GM18867 (cell line): ENCODE measurements at regions not wholly inside any gene's neighbourhood (a gene's known extent, or its start where the extent isn't known, plus 50 kb on each side); places are given as distances from the start of the nearest gene placed in this dataset.

Experiments used
- ATAC-seq: cut with Tn5 transposase; IDR thresholded peaks from one replicate; pipeline ENCODE4 v1.9.1; 2021; ENCODE audit warnings: mild to moderate bottlenecking, moderate library complexity; ENCODE audit not compliant: unreplicated experiment

- no peak for ATAC-seq
These were observed 319.1 kb upstream of the MEX3C start for GRCh38 chr18:51516478-51517038.

GRCh38 chr18:51519571-51519970, 322.1 kb upstream of the MEX3C start:
- ATAC-seq = no peak

DNA sequence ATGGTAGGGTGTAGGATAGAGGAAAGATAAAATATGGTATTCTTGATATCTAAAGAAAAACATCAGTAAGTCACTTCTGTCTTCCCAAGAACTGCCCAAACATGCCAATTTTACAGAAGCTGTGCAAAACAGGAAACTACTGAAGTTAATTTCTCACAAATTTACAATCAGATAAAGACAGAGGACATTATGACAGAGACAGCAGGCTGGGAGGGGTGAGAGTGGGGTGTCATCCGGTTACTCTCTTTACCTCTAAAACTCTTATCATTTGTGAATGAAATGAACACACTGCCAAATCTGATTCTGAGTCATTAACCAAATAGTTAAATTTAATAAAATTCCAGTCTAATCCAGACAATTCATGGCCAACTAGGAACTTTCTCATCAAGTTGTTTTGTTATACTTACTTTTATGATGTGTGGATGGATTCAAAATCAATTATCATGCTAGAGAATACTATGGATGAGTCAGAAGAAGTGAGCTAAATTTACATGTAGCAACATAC, 323.2 kb upstream of the MEX3C start:
- ATAC-seq = no peak

DNA sequence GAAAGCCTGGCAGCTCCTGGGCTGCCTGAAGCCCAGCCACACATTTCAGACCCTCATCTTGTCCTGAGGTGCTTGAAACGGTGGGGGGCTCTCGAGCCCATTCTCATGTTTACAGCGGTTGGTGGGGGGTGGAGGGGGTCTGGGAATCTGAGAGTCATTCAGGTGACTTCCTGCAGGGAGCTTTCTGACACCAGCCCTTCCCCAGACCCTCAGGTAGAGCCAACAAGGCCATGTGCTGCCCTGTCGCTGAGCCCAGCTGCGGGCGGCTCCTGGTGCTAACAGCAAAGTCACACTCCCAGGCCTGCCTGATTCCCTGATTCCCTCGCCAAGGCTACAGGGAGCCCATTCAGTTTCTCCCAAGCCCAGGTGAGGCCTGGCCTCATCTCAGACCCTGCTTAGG, 324.9 kb upstream of the MEX3C start:
- no peak for ATAC-seq

DNA sequence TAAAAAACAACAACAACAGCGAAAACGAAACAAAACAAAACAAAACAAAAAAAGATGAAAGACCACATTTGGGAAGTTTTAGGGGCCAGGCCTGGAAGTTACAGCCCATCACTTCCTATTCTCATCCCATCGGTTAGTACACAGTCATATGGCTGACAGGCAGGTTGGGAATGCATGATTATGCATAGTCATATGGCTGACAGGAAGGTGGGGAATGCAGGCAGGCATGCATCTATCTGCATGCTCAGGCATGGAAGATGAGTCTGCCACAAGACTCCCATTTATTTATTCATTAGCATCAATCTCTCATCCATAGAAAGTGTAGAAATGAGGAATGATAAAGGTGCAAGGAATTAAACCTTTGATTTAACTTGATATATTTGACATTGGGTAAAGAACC, 325.3 kb upstream of the MEX3C start:
- ATAC-seq = no peak

DNA sequence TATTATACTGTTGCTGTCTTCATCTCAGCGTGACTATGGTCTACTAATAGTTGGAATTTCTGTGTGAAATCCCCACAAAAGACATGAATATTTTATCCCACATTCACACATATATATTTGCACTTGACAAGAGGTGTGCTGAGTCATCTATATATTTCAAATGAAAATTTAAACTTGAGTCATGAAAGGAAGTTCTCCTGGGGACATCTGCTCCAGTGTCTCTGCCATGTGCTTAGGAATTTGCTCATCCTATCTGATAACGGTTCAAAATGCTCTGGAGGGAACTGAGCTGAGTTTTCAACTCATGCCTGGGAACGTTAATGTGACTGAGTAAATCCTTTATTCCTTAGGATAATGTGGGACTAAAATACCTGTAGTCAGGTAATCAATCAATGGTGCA, 326.2 kb upstream of the MEX3C start:
- no peak for ATAC-seq

DNA sequence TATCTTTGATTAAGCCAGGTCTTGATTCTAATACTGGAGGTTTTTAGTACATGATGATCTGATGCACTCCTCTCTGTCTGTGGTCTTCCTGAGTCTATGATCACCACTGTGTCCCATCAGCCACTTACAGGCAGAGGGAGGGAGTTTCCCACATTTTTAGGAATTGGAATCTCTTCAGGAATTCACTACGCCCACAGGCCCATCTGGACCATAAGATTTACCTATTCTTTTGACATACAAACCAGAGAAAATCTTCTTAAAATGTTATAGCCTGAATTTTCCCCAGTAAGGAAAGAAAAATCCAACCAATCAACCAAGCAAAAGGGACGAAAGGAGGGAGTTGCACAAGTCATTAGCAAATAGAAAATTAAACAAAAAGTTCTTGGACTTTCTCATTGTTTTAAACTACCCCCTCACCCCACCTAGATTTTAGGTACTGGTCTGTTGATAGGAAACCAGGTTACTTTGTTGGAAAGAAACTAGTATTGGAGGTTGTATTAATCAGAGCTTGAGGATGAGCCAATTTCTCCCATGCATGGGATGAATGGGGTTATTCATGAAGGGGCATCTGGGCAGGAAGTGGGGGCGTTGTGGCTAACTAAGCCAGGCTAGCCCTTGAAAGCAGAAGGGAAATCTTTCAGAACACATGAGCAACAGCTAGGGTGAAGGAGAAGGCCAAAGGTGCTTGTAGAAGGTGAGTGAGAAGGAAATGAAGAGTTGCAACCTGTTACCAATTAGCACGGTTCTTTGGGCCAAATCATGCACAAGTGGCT, 328.2 kb upstream of the MEX3C start:
- ATAC-seq = no peak

GRCh38 chr18:51527826-51528225, 330.3 kb upstream of the MEX3C start:
- no peak for ATAC-seq

DNA sequence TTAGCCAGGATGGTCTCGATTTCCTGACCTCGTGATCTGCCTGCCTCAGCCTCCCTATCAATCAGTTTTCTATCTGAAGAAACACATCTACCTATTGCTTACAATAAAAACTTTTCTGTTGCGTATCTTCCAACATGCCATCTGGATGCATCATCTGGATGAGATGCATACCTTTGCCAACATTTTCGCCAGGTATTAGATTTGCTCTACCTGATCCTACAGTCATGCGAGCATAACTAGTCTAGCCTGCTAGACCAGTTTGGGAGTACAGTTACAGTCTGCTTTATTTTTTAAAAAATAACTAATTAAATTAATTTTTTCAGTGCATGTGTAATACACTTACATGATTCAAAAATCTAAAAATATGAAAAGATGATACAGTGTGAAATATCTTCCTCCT, 334.0 kb upstream of the MEX3C start:
- ATAC-seq = no peak

- peak; percentile 97 for ATAC-seq
These were observed 340.0 kb upstream of the MEX3C start for GRCh38 chr18:51537487-51537886.

- no peak for ATAC-seq
These were observed 343.1 kb upstream of the MEX3C start for GRCh38 chr18:51540562-51540961.

- no peak for ATAC-seq
These were observed 343.7 kb upstream of the MEX3C start for GRCh38 chr18:51541230-51541629.

DNA sequence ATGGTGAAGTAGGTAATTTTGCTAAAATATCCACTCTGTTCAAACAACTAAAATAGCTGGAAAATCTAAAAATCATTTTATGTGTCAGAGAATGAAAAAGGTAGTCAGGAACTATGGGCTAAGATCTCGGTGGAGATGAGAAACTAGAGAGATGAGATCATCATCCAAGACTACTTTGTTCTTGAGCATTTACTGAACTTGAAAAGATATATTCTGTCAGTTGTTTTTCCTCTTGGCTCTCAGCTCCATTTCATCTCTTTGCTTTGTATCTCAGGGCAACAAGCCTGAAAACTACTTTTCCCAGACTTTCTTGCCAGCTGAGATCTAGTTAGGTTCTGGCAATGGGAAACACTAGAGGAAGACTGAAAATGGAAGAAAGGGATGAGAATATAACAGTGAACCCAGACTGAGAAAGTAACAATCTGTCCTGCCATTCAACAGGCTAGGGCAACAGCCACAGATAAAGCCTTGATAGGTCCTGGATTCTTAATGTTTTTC, 346.2 kb upstream of the MEX3C start:
- no peak for ATAC-seq

- no peak for ATAC-seq
These were observed 348.0 kb upstream of the MEX3C start for GRCh38 chr18:51545446-51545845.

DNA sequence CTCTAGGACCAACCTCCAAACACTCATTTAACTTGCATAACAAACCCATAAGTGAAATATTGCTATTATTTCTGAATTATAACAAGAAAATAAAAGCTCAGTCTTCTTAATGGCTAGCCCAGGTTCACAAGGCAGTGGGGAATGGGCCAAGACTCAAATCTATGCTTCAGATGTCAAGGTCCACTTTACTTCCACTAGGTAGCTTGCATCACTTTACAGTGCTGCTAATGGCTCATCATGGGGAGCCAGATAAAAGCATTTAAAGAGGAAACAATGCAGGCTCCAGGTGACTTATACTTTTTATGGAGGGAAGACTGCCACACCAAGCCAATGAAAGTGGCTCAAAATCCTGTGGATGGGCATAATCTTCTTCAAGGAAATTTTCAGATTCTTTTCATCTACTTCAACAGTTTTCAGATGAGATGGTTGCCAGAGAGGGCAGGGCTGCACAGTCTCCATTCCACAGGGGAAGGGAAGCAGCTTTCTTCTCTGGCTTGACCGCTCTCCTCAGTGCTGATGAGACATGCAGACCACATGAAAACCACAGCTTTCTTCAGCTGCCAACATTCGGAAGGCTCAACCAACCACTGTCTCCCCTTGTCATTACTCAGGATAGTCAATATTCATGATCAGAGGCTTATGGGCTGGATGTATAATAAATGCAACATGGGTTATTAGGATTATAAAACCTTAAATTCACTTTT, 361.9 kb upstream of the MEX3C start:
- no peak for ATAC-seq

DNA sequence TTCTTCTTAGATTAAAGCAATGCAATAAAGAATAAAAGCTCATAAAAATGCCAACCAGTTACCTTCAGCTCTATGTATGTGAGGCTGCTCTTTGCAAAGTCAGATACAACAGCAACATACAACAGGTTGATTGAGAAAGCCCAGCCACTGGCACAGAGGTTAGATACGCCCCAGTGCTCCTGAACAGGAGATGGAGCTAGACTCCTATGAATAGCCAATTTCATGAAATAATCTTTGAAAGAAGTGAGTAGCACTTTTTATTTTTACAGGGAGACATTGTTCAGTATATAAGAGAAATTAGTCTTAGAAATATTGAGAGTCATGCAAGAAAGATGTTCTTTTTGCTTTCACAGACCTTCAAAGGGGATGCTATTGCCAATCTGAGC, 362.4 kb upstream of the MEX3C start:
- no peak for ATAC-seq

GRCh38 chr18:51561821-51562220, 364.3 kb upstream of the MEX3C start:
- no peak for ATAC-seq

- no peak for ATAC-seq
These were observed 365.4 kb upstream of the MEX3C start for GRCh38 chr18:51562866-51563265.

GRCh38 chr18:51563396-51563795, 365.9 kb upstream of the MEX3C start:
- ATAC-seq = no peak

DNA sequence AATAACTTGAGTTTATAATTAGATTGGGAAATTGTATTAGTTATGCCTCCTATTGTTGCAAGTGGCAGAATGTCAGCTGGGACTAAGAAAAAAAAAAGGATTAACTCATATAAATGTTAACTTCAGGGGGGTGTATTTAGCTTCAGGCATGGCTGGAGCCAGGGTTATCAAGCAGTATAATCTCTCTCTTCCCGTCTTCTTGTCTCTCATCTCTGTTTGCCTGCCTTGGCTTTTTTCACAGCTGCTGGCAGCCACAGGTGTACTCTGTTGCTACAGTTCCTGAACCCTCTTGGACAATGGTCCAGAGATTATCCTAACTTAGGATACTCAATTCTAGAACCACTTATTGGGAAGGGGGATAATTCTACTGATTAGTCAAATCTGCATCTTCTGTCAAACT, 370.7 kb upstream of the MEX3C start:
- no peak for ATAC-seq

DNA sequence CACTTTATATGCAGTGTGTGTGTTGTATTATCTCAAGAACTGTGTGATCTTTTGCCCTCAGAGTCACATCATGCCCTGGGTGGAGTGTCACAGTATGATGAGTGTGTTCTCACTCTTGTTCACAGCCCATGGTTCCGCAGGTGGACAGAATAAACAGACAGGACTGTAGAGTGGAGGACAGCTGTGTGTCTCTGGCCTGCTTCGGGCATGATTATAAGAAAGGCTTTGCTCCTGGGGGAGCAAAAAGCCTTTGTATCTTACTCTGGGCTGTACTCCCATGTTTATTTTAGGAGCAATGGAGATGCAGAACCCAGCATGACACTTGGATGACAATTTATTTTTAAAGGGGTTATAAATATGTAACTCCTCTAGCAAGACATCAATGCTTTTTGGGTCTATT, 371.7 kb upstream of the MEX3C start:
- ATAC-seq = no peak

GRCh38 chr18:51569561-51569960, 372.1 kb upstream of the MEX3C start:
- no peak for ATAC-seq
